ENCODE measurements at regions not wholly inside any gene's neighbourhood (a gene's known extent, or its start where the extent isn't known, plus 50 kb on each side); places are given as distances from the start of the nearest gene placed in this dataset.

- TF ChIP-seq CTCF (conservative IDR thresholded peaks at IDR 0.05) (no peak), EZH2 (IDR thresholded peaks at IDR 0.05; ENCODE audit: low read depth) (no peak)
- no peak overlapping the region for H3K4me2 ChIP-seq
- no TSS peak for BruUV-seq (replicated peaks)
- H3K27me3 ChIP-seq (ENCODE audit: insufficient read depth, low read depth): no peaks in the 10 kb centered on the region
- intact Hi-C loops (cut with micrococcal nuclease; ENCODE audit: unreplicated experiment): no loop called here
- no peaks in the 10 kb centered on the region for H3F3A ChIP-seq (ENCODE audit: insufficient read depth, low read depth)
- ChIA-PET POLR2A (ENCODE audit: unreplicated experiment) (no interaction called here), CTCF (no interaction called here)
- no peaks in the 10 kb centered on the region for H4K20me1 ChIP-seq (ENCODE audit: insufficient read depth)
- H3K9me2 ChIP-seq (ENCODE audit: insufficient read depth): no peaks in the 10 kb centered on the region
- H3K9me3 ChIP-seq (ENCODE audit: insufficient read depth, low read depth): no peaks in the 10 kb centered on the region
- no peak overlapping the region for H3K27ac ChIP-seq
- no peaks in the 10 kb centered on the region for H3K4me1 ChIP-seq (replicated peaks; ENCODE audit: insufficient read depth)
- H3K4me3 ChIP-seq: no peak overlapping the region
- H3K79me2 ChIP-seq (ENCODE audit: low read depth): no peaks in the 10 kb centered on the region
- DNase-seq: no peak
- no peak overlapping the region for H2AFZ ChIP-seq
- H3K36me3 ChIP-seq (ENCODE audit: low read depth): no peaks in the 10 kb centered on the region
These were observed 310.9 kb downstream of the TDRD3 start for GRCh38 chr13:60707878-60708277.

- Histone ChIP-seq H3K9me2 (ENCODE audit: insufficient read depth) (no peaks in the 10 kb centered on the region), H3F3A (ENCODE audit: insufficient read depth, low read depth) (no peaks in the 10 kb centered on the region), H2AFZ (no peak overlapping the region), H3K27me3 (ENCODE audit: insufficient read depth, low read depth) (no peaks in the 10 kb centered on the region), H4K20me1 (ENCODE audit: insufficient read depth) (no peaks in the 10 kb centered on the region), H3K27ac (no peak overlapping the region), H3K9me3 (ENCODE audit: insufficient read depth, low read depth) (no peaks in the 10 kb centered on the region), H3K36me3 (ENCODE audit: low read depth) (no peaks in the 10 kb centered on the region), H3K4me1 (replicated peaks; ENCODE audit: insufficient read depth) (no peaks in the 10 kb centered on the region), H3K4me3 (no peak overlapping the region), H3K79me2 (ENCODE audit: low read depth) (no peaks in the 10 kb centered on the region), H3K4me2 (no peak overlapping the region)
- ChIA-PET POLR2A (ENCODE audit: unreplicated experiment) (no interaction called here), CTCF (no interaction called here)
- BruUV-seq (replicated peaks): no TSS peak
- TF ChIP-seq CTCF (conservative IDR thresholded peaks at IDR 0.05) (no peak), EZH2 (IDR thresholded peaks at IDR 0.05; ENCODE audit: low read depth) (no peak)
- intact Hi-C loops (cut with micrococcal nuclease; ENCODE audit: unreplicated experiment): no loop called here
- no peak for DNase-seq
These were observed 304.9 kb downstream of the TDRD3 start for GRCh38 chr13:60701895-60702294.

- BruUV-seq (replicated peaks): no TSS peak
- Histone ChIP-seq H3K9me2 (ENCODE audit: insufficient read depth) (no peaks in the 10 kb centered on the region), H3K4me2 (no peak overlapping the region)
These were observed 304.0 kb downstream of the TDRD3 start for GRCh38 chr13:60700994-60701393.

More at GRCh38 chr13:60700994-60701393, 304.0 kb downstream of the TDRD3 start:
- Histone ChIP-seq H2AFZ (no peak overlapping the region), H3K4me1 (replicated peaks; ENCODE audit: insufficient read depth) (no peaks in the 10 kb centered on the region), H3K27me3 (ENCODE audit: insufficient read depth, low read depth) (no peaks in the 10 kb centered on the region), H3K27ac (no peak overlapping the region), H4K20me1 (ENCODE audit: insufficient read depth) (no peaks in the 10 kb centered on the region), H3K36me3 (ENCODE audit: low read depth) (no peaks in the 10 kb centered on the region), H3K79me2 (ENCODE audit: low read depth) (no peaks in the 10 kb centered on the region), H3F3A (ENCODE audit: insufficient read depth, low read depth) (no peaks in the 10 kb centered on the region), H3K4me3 (no peak overlapping the region), H3K9me3 (ENCODE audit: insufficient read depth, low read depth) (no peaks in the 10 kb centered on the region)
- ChIA-PET CTCF (no interaction called here), POLR2A (ENCODE audit: unreplicated experiment) (no interaction called here)
- no peak for DNase-seq
- TF ChIP-seq CTCF (conservative IDR thresholded peaks at IDR 0.05): no peak
- TF ChIP-seq EZH2 (IDR thresholded peaks at IDR 0.05; ENCODE audit: low read depth): no peak
- intact Hi-C loops (cut with micrococcal nuclease; ENCODE audit: unreplicated experiment): no loop called here
